T-cell (primary cell): ENCODE measurements at regions not wholly inside any gene's neighbourhood (a gene's known extent, or its start where the extent isn't known, plus 50 kb on each side); places are given as distances from the start of the nearest gene placed in this dataset.

Source experiments
- ATAC-seq, 4 experiments: fragments of 200-7000 bp in 3 of 4; fragments of 150-1000 bp in 1 of 4; cut with Tn5 transposase; replicated peaks in 1 of 4; 1 replicate in 3 of 4; 2 replicates in 1 of 4; pipeline ENCODE4 v1.10.0; 2021; ENCODE audit warnings: moderate library complexity in 3 of 4, mild to moderate bottlenecking in 2 of 4, moderate number of reproducible peaks in 1 of 4
- CTCF ChIA-PET, 2 donors: fragments of 300-600 bp; sonication (Branson Sonifier 250); formaldehyde crosslinking; loops; one replicate each; lab custom pipeline; 2022; ENCODE audit warnings: antibody characterized with exemption in 2 of 2; lab: Charles Lee
- POLR2A ChIA-PET, 2 donors: fragments of 300-600 bp; sonication (Branson Sonifier 250); formaldehyde crosslinking; loops; one replicate each; lab custom pipeline; 2022; ENCODE audit warnings: antibody characterized with exemption in 2 of 2; lab: Charles Lee
- DNase-seq, 35 experiments: peaks; one replicate each; pipeline versions ENCODE4 v3.0.0 to v3.0.0-alpha.2; 2013 to 2023
- H3K27ac ChIP-seq: one replicate; pipeline ENCODE4 v1.5.1; 2013; ENCODE audit warnings: low read length
- H3K27me3 ChIP-seq, 2 experiments: replicated peaks in 1 of 2; 1 replicate in 1 of 2; 2 replicates in 1 of 2; pipeline versions ENCODE4 v1.6.1 to v1.7.0; 2013; ENCODE audit warnings: low read length in 1 of 2, mixed read lengths in 1 of 2; ENCODE audit not compliant: control insufficient read depth in 2 of 2, insufficient read depth in 2 of 2; ENCODE audit errors: extremely low read depth in 1 of 2
- H3K36me3 ChIP-seq, 2 donors: 1 replicate in 1 of 2; 2 replicates in 1 of 2; pipeline versions ENCODE4 v1.6.1 to v1.7.0; 2013; ENCODE audit warnings: low read length in 1 of 2; ENCODE audit not compliant: control insufficient read depth in 2 of 2, insufficient read depth in 1 of 2; ENCODE audit errors: extremely low read depth in 1 of 2
- H3K4me1 ChIP-seq, 2 experiments: 1 replicate in 1 of 2; 2 replicates in 1 of 2; pipeline versions ENCODE4 v1.6.1 to v1.7.0; 2013; ENCODE audit warnings: low read length in 2 of 2, mixed read lengths in 1 of 2; ENCODE audit not compliant: insufficient read depth in 2 of 2, control insufficient read depth in 1 of 2; ENCODE audit errors: extremely low read depth in 1 of 2
- H3K4me3 ChIP-seq, 2 donors: 1 replicate in 1 of 2; 2 replicates in 1 of 2; pipeline versions ENCODE4 v1.5.1 to v1.7.0; 2013; ENCODE audit warnings: mild to moderate bottlenecking in 2 of 2, low read length in 1 of 2, moderate library complexity in 1 of 2; ENCODE audit not compliant: control insufficient read depth in 1 of 2; ENCODE audit errors: extremely low read depth in 1 of 2
- H3K9me3 ChIP-seq: 2 replicates; pipeline ENCODE4 v1.7.0; 2013
- H3K27ac Mint-ChIP-seq, 2 donors: one replicate each; pipeline ENCODE4 v1.8.0; 2020 to 2021; ENCODE audit warnings: mild to moderate bottlenecking in 2 of 2, mixed read lengths in 2 of 2
- H3K27me3 Mint-ChIP-seq, 2 donors: one replicate each; pipeline ENCODE4 v1.8.0; 2021 to 2022; ENCODE audit warnings: mixed read lengths in 2 of 2
- H3K36me3 Mint-ChIP-seq: one replicate; pipeline ENCODE4 v1.8.0; 2021; ENCODE audit warnings: mixed read lengths
- H3K4me1 Mint-ChIP-seq, 3 donors: one replicate each; pipeline ENCODE4 v1.8.0; 2020 to 2022; ENCODE audit warnings: mixed read lengths in 3 of 3, mild to moderate bottlenecking in 1 of 3
- H3K4me3 Mint-ChIP-seq, 3 donors: one replicate each; pipeline ENCODE4 v1.8.0; 2020 to 2022; ENCODE audit warnings: mild to moderate bottlenecking in 3 of 3, mixed read lengths in 3 of 3, moderate library complexity in 3 of 3
- H3K9me3 Mint-ChIP-seq, 3 donors: one replicate each; pipeline ENCODE4 v1.8.0; 2020 to 2022; ENCODE audit warnings: mixed read lengths in 3 of 3
- WGBS: methylation state at CpG from one replicate; pipeline ENCODE4 v1.1.5; 2013; ENCODE audit warnings: missing lambda C conversion rate; ENCODE audit not compliant: insufficient coverage; 5-methylcytosine and 5-hydroxymethylcytosine counted together

- Mint-ChIP-seq H3K4me3 (no peak overlapping the region), H3K27me3 (no peaks in the 10 kb centered on the region), H3K36me3 (peaks cover 2% of the 10 kb centered on the region), H3K4me1 (peaks cover 0 to 2% (median 0%) of the 10 kb centered on the region in 3 donors), H3K27ac (no peak overlapping the region), H3K9me3 (peaks cover 4 to 18% (median 17%) of the 10 kb centered on the region in 3 donors)
- H3K4me3 ChIP-seq, result no peak overlapping the region
- no peaks in the 10 kb centered on the region for H3K36me3 ChIP-seq
- POLR2A ChIA-PET, result interaction anchor here in 1 of 2 donors (0.6 kb wide), 1 partner anchor 43 kb away, joined by 3 read pairs; no protein-coding TSS in a partner anchor
- H3K27ac ChIP-seq, result no peak overlapping the region
- 100% methylated on average over 4 of the region's 5 CpGs for WGBS
- H3K9me3 ChIP-seq, result peaks cover 6% of the 10 kb centered on the region
- ATAC-seq (no peak), DNase-seq (no peak)
- CTCF ChIA-PET, result no interaction called here
- H3K27me3 ChIP-seq, result no peaks in the 10 kb centered on the region
- no peaks in the 10 kb centered on the region for H3K4me1 ChIP-seq
Measured at GRCh38 chr6:130682066-130682465, 145.1 kb upstream of the SMLR1 start.

GRCh38 chr6:130683761-130684517, 143.3 kb upstream of the SMLR1 start:
- no peaks in the 10 kb centered on the region for H3K27me3 ChIP-seq

GRCh38 chr6:130692659-130693058, 134.5 kb upstream of the SMLR1 start:
- DNase-seq (no peak), ATAC-seq (no peak)
- peaks cover 32 to 42% (median 39%) of the 10 kb centered on the region in 3 donors for H3K4me1 Mint-ChIP-seq
- H3K9me3 ChIP-seq, result no peaks in the 10 kb centered on the region
- 100% methylated on average over 2 of the region's 2 CpGs for WGBS
- no peak overlapping the region for H3K27ac Mint-ChIP-seq
- H3K27me3 ChIP-seq, result no peaks in the 10 kb centered on the region
- peaks cover 0 to 3% of the 10 kb centered on the region in 2 experiments for H3K4me1 ChIP-seq
- ChIA-PET CTCF (no interaction called here), POLR2A (no interaction called here)
- H3K4me3 Mint-ChIP-seq, result no peak overlapping the region
- H3K4me3 ChIP-seq, result no peak overlapping the region
- no peaks in the 10 kb centered on the region for H3K27me3 Mint-ChIP-seq
- no peaks in the 10 kb centered on the region for H3K36me3 Mint-ChIP-seq
- H3K27ac ChIP-seq, result no peak overlapping the region
- no peaks in the 10 kb centered on the region for H3K36me3 ChIP-seq
- peaks cover 0 to 4% (median 3%) of the 10 kb centered on the region in 3 donors for H3K9me3 Mint-ChIP-seq

More at GRCh38 chr6:130683761-130684517, 143.3 kb upstream of the SMLR1 start:
- H3K4me3 ChIP-seq, result no peak overlapping the region
- H3K9me3 ChIP-seq, result no peaks in the 10 kb centered on the region
- CTCF ChIA-PET, result interaction anchor here in 1 of 2 donors (0.6 kb wide), 1 partner anchor 14 kb away, joined by 4 read pairs; no protein-coding TSS in a partner anchor
- WGBS, result 66% methylated on average over 3 of the region's 7 CpGs
- H3K27ac Mint-ChIP-seq, result no peak overlapping the region
- H3K27me3 Mint-ChIP-seq, result no peaks in the 10 kb centered on the region
- no peaks in the 10 kb centered on the region for H3K4me1 ChIP-seq
- peaks cover 0 to 3% (median 0%) of the 10 kb centered on the region in 3 donors for H3K9me3 Mint-ChIP-seq
- DNase-seq, result no peak
- H3K4me1 Mint-ChIP-seq, result peaks cover 0 to 2% (median 0%) of the 10 kb centered on the region in 3 donors
- no peaks in the 10 kb centered on the region for H3K36me3 Mint-ChIP-seq
- POLR2A ChIA-PET, result no interaction called here
- no peak overlapping the region for H3K4me3 Mint-ChIP-seq
- no peak overlapping the region for H3K27ac ChIP-seq
- H3K36me3 ChIP-seq, result no peaks in the 10 kb centered on the region
- ATAC-seq, result no peak

- Histone ChIP-seq H3K9me3 (no peaks in the 10 kb centered on the region), H3K27me3 (no peaks in the 10 kb centered on the region), H3K4me3 (no peak overlapping the region), H3K36me3 (no peaks in the 10 kb centered on the region), H3K27ac (no peak overlapping the region), H3K4me1 (peaks cover 0 to 3% of the 10 kb centered on the region in 2 experiments)
- Mint-ChIP-seq H3K27me3 (no peaks in the 10 kb centered on the region), H3K4me3 (no peak overlapping the region), H3K4me1 (peaks cover 37 to 44% (median 43%) of the 10 kb centered on the region in 3 donors), H3K27ac (peak overlapping the region; percentile 40 to 67), H3K9me3 (peaks cover 0 to 4% (median 3%) of the 10 kb centered on the region in 3 donors), H3K36me3 (no peaks in the 10 kb centered on the region)
- ChIA-PET POLR2A (interaction anchor here in 1 of 2 donors (0.7 kb wide), 1 partner anchor 49 kb away, joined by 11 read pairs; no protein-coding TSS in a partner anchor), CTCF (interaction anchor here (0.6 to 1.4 kb wide), 2 partner anchors 9 to 459 kb away, joined by 3 to 5 read pairs; no protein-coding TSS in a partner anchor)
- no peak for DNase-seq
- WGBS, result no CpG with 5 or more reads among the region's 2 CpGs
- ATAC-seq, result no peak
Measured at GRCh38 chr6:130693944-130694343, 133.3 kb upstream of the SMLR1 start.

GRCh38 chr6:130694606-130695005, 132.6 kb upstream of the SMLR1 start:
- ChIA-PET POLR2A (no interaction called here), CTCF (interaction anchor here in 1 of 2 donors (1.4 kb wide), 1 partner anchor 8 kb away, joined by 3 read pairs; no protein-coding TSS in a partner anchor)
- peak overlapping the region in 1 of 2 donors; percentile 4 for H3K27ac Mint-ChIP-seq
- no peaks in the 10 kb centered on the region for H3K36me3 ChIP-seq
- peaks cover 0 to 4% (median 3%) of the 10 kb centered on the region in 3 donors for H3K9me3 Mint-ChIP-seq
- WGBS, result no CpG with 5 or more reads among the region's 4 CpGs
- H3K4me1 Mint-ChIP-seq, result peaks cover 37 to 44% (median 43%) of the 10 kb centered on the region in 3 donors
- H3K9me3 ChIP-seq, result no peaks in the 10 kb centered on the region
- no peak overlapping the region for H3K4me3 Mint-ChIP-seq
- H3K4me1 ChIP-seq, result peaks cover 0 to 3% of the 10 kb centered on the region in 2 experiments
- ATAC-seq (no peak), DNase-seq (no peak)
- H3K27me3 ChIP-seq, result no peaks in the 10 kb centered on the region
- no peak overlapping the region for H3K4me3 ChIP-seq
- no peaks in the 10 kb centered on the region for H3K36me3 Mint-ChIP-seq
- H3K27ac ChIP-seq, result no peak overlapping the region
- H3K27me3 Mint-ChIP-seq, result no peaks in the 10 kb centered on the region

GRCh38 chr6:130696806-130697205, 130.4 kb upstream of the SMLR1 start:
- no peak overlapping the region for H3K27ac Mint-ChIP-seq
- Histone ChIP-seq H3K27ac (no peak overlapping the region), H3K4me1 (peaks cover 3 to 7% of the 10 kb centered on the region in 2 experiments), H3K36me3 (no peaks in the 10 kb centered on the region), H3K4me3 (no peak overlapping the region), H3K9me3 (no peaks in the 10 kb centered on the region), H3K27me3 (peaks cover 0 to 4% of the 10 kb centered on the region in 2 experiments)
- CTCF ChIA-PET, result interaction anchor here in 1 of 2 donors (0.9 kb wide), 1 partner anchor 183 kb away, joined by 3 read pairs; no protein-coding TSS in a partner anchor
- H3K36me3 Mint-ChIP-seq, result no peaks in the 10 kb centered on the region
- no peak for ATAC-seq
- H3K4me3 Mint-ChIP-seq, result no peak overlapping the region
- no peak for DNase-seq
- peaks cover 44 to 52% (median 46%) of the 10 kb centered on the region in 3 donors for H3K4me1 Mint-ChIP-seq
- 100% methylated on average over 2 of the region's 3 CpGs for WGBS
- POLR2A ChIA-PET, result no interaction called here
- no peaks in the 10 kb centered on the region for H3K27me3 Mint-ChIP-seq
- peaks cover 0 to 4% (median 3%) of the 10 kb centered on the region in 3 donors for H3K9me3 Mint-ChIP-seq
